K562 (cell line): ENCODE measurements at regions not wholly inside any gene's neighbourhood (a gene's known extent, or its start where the extent isn't known, plus 50 kb on each side); places are given as distances from the start of the nearest gene placed in this dataset.
A peak's percentile ranks its signal among the peaks of the same experiment; 100 is the strongest.

Source experiments
- ARHGAP35 ChIP-seq: fragments of 450-650 bp; IDR thresholded peaks from 2 replicates; pipeline ENCODE4 v1.6.1; 2018; ENCODE audit not compliant: partially characterized antibody
- BRF1 ChIP-seq: IDR thresholded peaks from 3 replicates; pipeline ENCODE4 v1.6.1; 2011; ENCODE audit warnings: borderline replicate concordance, mild to moderate bottlenecking; ENCODE audit not compliant: insufficient read length; ENCODE audit errors: extremely low read depth
- CREM ChIP-seq: IDR thresholded peaks from 2 replicates; pipeline ENCODE4 v1.6.1; 2014; ENCODE audit warnings: antibody characterized with exemption, low read depth
- EZH2 ChIP-seq: IDR thresholded peaks from 2 replicates; pipeline ENCODE4 v1.6.1; 2012; ENCODE audit warnings: low read depth, mild to moderate bottlenecking, inconsistent platforms, low read length, borderline replicate concordance
- FOS ChIP-seq: IDR thresholded peaks from 3 replicates; pipeline ENCODE4 v1.6.1; 2011; ENCODE audit not compliant: insufficient read length; ENCODE audit errors: extremely low read depth
- FOXK1 ChIP-seq: sonication (generic); formaldehyde crosslinking; IDR thresholded peaks from 2 replicates; pipeline ENCODE4 v1.8.0; 2022; ENCODE audit warnings: missing genetic modification reagents, mild to moderate bottlenecking, borderline replicate concordance
- PRMT5 ChIP-seq: sonication (generic); formaldehyde crosslinking; IDR thresholded peaks from 2 replicates; pipeline ENCODE4 v1.5.0; 2020; ENCODE audit warnings: missing genetic modification reagents
- SIRT6 ChIP-seq: IDR thresholded peaks from one replicate; pipeline ENCODE4 v1.6.1; 2012; ENCODE audit warnings: low read depth, mild to moderate bottlenecking, control low read depth, inconsistent platforms, low read length, moderate library complexity
- TBL1XR1 ChIP-seq, 2 experiments: IDR thresholded peaks; 2 replicates each; pipeline ENCODE4 v1.6.1; 2012; ENCODE audit warnings: improper control_type of control experiment in 2 of 2, low read length in 2 of 2, mild to moderate bottlenecking in 1 of 2
- TRIM24 ChIP-seq, 2 experiments: fragments of 450-650 bp; IDR thresholded peaks; 2 replicates each; pipeline ENCODE4 v1.6.1; 2016
- U2AF2 ChIP-seq: fragments of 200-400 bp; formaldehyde crosslinking; optimal IDR thresholded peaks from 2 replicates; pipeline ENCODE3; 2017; ENCODE audit warnings: low read depth, mild to moderate bottlenecking, low read length
- ZBTB7A ChIP-seq: IDR thresholded peaks from 2 replicates; pipeline ENCODE4 v1.6.1; 2011; ENCODE audit warnings: low read depth, mild to moderate bottlenecking, low read length, moderate library complexity, borderline replicate concordance; ENCODE audit not compliant: control insufficient read depth
- ZNF140 ChIP-seq: fragments of 250-450 bp; sonication (Bioruptor Pico); IDR thresholded peaks from 2 replicates; pipeline ENCODE4 v1.8.0; 2021; ENCODE audit warnings: moderate library complexity, mild to moderate bottlenecking, inconsistent platforms
- ZNF445 ChIP-seq: fragments of 250-450 bp; sonication (Bioruptor Pico); IDR thresholded peaks from 2 replicates; pipeline ENCODE4 v1.4.0; 2020; ENCODE audit warnings: low read depth, mild to moderate bottlenecking, moderate library complexity
- ZNF780A ChIP-seq: fragments of 250-450 bp; sonication (Bioruptor Pico); IDR thresholded peaks from 2 replicates; pipeline ENCODE4 v1.5.0; 2021; ENCODE audit warnings: mild to moderate bottlenecking
- TF ChIP-seq, protein P1 (sequence below), 2 experiments: fragments of 450-650 bp in 1 of 2; sonication (generic) in 1 of 2; formaldehyde crosslinking in 1 of 2; IDR thresholded peaks; 2 replicates each; pipeline versions ENCODE4 v1.7.1 to v1.9.0; 2016 to 2022; ENCODE audit warnings: inconsistent platforms in 1 of 2, mild to moderate bottlenecking in 1 of 2, missing genetic modification reagents in 1 of 2
- TF ChIP-seq, protein P2 (sequence below): fragments of 250-450 bp; sonication (Bioruptor Pico); IDR thresholded peaks from 2 replicates; pipeline ENCODE4 v1.9.0; 2021; ENCODE audit warnings: mild to moderate bottlenecking
- TF ChIP-seq, protein P3 (sequence below): fragments of 450-650 bp; formaldehyde crosslinking; IDR thresholded peaks from 2 replicates; pipeline ENCODE4 v1.4.0; 2020; ENCODE audit warnings: mild to moderate bottlenecking, moderate library complexity

DNA sequence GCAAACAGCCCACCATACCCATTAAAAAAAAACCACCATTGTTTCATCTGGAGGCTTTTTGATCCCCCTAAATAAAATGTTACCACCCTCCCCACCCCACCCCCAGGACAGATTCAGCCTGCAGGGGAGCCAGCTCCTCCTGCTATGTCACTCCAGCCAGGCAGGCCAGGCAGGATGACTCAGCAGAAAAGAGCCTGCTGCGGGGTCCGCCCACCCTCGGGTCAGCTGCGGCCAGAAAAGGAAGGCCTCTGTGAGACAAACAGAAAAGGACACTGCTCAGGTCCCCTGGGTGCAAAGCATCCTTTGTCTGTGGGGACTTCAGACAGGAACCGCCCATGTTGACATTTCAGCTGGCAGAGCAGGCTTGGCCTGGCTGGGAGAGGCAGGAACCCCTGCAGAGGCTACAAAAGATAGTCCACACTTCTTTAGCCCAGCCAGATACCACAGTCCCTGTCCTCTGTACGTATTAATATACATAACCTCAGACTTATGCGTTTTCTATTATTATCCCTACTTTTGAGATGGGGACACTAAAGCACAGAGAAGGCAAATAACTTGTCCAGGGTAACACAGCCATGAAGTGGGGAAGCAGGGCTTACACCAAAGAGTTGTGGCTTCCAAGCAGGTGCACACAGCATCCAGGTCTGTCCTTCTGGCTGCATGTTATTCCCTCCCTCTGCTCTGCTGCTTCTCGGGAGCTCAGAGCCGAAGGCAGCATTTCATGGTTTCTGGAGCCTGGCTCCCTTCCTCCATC is 147.7 kb downstream of the CPEB2 start (continued):
- TF ChIP-seq, protein P1, sequence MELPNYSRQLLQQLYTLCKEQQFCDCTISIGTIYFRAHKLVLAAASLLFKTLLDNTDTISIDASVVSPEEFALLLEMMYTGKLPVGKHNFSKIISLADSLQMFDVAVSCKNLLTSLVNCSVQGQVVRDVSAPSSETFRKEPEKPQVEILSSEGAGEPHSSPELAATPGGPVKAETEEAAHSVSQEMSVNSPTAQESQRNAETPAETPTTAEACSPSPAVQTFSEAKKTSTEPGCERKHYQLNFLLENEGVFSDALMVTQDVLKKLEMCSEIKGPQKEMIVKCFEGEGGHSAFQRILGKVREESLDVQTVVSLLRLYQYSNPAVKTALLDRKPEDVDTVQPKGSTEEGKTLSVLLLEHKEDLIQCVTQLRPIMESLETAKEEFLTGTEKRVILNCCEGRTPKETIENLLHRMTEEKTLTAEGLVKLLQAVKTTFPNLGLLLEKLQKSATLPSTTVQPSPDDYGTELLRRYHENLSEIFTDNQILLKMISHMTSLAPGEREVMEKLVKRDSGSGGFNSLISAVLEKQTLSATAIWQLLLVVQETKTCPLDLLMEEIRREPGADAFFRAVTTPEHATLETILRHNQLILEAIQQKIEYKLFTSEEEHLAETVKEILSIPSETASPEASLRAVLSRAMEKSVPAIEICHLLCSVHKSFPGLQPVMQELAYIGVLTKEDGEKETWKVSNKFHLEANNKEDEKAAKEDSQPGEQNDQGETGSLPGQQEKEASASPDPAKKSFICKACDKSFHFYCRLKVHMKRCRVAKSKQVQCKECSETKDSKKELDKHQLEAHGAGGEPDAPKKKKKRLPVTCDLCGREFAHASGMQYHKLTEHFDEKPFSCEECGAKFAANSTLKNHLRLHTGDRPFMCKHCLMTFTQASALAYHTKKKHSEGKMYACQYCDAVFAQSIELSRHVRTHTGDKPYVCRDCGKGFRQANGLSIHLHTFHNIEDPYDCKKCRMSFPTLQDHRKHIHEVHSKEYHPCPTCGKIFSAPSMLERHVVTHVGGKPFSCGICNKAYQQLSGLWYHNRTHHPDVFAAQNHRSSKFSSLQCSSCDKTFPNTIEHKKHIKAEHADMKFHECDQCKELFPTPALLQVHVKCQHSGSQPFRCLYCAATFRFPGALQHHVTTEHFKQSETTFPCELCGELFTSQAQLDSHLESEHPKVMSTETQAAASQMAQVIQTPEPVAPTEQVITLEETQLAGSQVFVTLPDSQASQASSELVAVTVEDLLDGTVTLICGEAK (IDR thresholded peaks at IDR 0.05): no peak
- TF ChIP-seq, protein P1 (CRISPR knock-in tag; IDR thresholded peaks at IDR 0.05): no peak
- no peak for TF ChIP-seq ARHGAP35
- TF ChIP-seq TBL1XR1 (IDR thresholded peaks at IDR 0.05; ENCODE audit: low read length in 2 of 2): 0 out of 4 replicates have a peak, but pooled peaks of 1 of the 2 experiments have one; percentile 20
- peak; percentile 71; the same call in 1 of the 2 replicates for TF ChIP-seq ZBTB7A
- no peak for TF ChIP-seq U2AF2
- no peak for TF ChIP-seq FOS
- no peak for TF ChIP-seq ZNF780A
- no peak for TF ChIP-seq BRF1
- TF ChIP-seq EZH2: no peak
- TF ChIP-seq TRIM24 (IDR thresholded peaks at IDR 0.05): peak in 1 of 2 experiments; percentile 43; a peak in 1 of 4 replicates
- TF ChIP-seq, protein P2, sequence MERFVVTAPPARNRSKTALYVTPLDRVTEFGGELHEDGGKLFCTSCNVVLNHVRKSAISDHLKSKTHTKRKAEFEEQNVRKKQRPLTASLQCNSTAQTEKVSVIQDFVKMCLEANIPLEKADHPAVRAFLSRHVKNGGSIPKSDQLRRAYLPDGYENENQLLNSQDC: no peak
- no peak for TF ChIP-seq SIRT6
- TF ChIP-seq, protein P3, sequence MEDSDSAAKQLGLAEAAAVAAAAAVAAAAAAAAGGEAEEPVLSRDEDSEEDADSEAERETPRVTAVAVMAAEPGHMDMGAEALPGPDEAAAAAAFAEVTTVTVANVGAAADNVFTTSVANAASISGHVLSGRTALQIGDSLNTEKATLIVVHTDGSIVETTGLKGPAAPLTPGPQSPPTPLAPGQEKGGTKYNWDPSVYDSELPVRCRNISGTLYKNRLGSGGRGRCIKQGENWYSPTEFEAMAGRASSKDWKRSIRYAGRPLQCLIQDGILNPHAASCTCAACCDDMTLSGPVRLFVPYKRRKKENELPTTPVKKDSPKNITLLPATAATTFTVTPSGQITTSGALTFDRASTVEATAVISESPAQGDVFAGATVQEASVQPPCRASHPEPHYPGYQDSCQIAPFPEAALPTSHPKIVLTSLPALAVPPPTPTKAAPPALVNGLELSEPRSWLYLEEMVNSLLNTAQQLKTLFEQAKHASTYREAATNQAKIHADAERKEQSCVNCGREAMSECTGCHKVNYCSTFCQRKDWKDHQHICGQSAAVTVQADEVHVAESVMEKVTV (CRISPR knock-in tag): no peak
- no peak for TF ChIP-seq ZNF445 (CRISPR knock-in tag)
- TF ChIP-seq CREM: peak; percentile 50
- no peak for TF ChIP-seq FOXK1 (CRISPR knock-in tag)
- no peak for TF ChIP-seq ZNF140 (CRISPR knock-in tag)
- TF ChIP-seq PRMT5 (CRISPR knock-in tag): no peak
